ENCODE measurements at regions not wholly inside any gene's neighbourhood (a gene's known extent, or its start where the extent isn't known, plus 50 kb on each side); places are given as distances from the start of the nearest gene placed in this dataset.

GRCh38 chr13:78460176-78460575 is 143.2 kb downstream of the POU4F1 start:
- H3K4me3 ChIP-seq (ENCODE audit: low read depth, low read length), result no peak overlapping the region
- TF ChIP-seq CTCF (IDR thresholded peaks at IDR 0.05; ENCODE audit: borderline replicate concordance, insufficient read depth, low read depth, low read length), result no peak

- no peak overlapping the region for H3K4me3 ChIP-seq (ENCODE audit: low read depth, low read length)
- TF ChIP-seq CTCF (IDR thresholded peaks at IDR 0.05; ENCODE audit: borderline replicate concordance, insufficient read depth, low read depth, low read length), result no peak
Observed at GRCh38 chr13:78443839-78444238, 159.5 kb downstream of the POU4F1 start.

GRCh38 chr13:78437781-78438180 is 165.6 kb downstream of the POU4F1 start:
- no peak for TF ChIP-seq CTCF (IDR thresholded peaks at IDR 0.05; ENCODE audit: borderline replicate concordance, insufficient read depth, low read depth, low read length)
- no peak overlapping the region for H3K4me3 ChIP-seq (ENCODE audit: low read depth, low read length)

- no peak for TF ChIP-seq CTCF (IDR thresholded peaks at IDR 0.05; ENCODE audit: borderline replicate concordance, insufficient read depth, low read depth, low read length)
Observed at GRCh38 chr13:78436311-78436710, 167.0 kb downstream of the POU4F1 start.

GRCh38 chr13:78431328-78431727 is 172.0 kb downstream of the POU4F1 start:
- no peak overlapping the region for H3K4me3 ChIP-seq (ENCODE audit: low read depth, low read length)
- TF ChIP-seq CTCF (IDR thresholded peaks at IDR 0.05; ENCODE audit: borderline replicate concordance, insufficient read depth, low read depth, low read length), result no peak

More at GRCh38 chr13:78436311-78436710, 167.0 kb downstream of the POU4F1 start:
- no peak overlapping the region for H3K4me3 ChIP-seq (ENCODE audit: low read depth, low read length)

GRCh38 chr13:78430811-78431210 is 172.5 kb downstream of the POU4F1 start:
- TF ChIP-seq CTCF (IDR thresholded peaks at IDR 0.05; ENCODE audit: borderline replicate concordance, insufficient read depth, low read depth, low read length), result no peak
- H3K4me3 ChIP-seq (ENCODE audit: low read depth, low read length), result no peak overlapping the region

- no peak overlapping the region for H3K4me3 ChIP-seq (ENCODE audit: low read depth, low read length)
- no peak for TF ChIP-seq CTCF (IDR thresholded peaks at IDR 0.05; ENCODE audit: borderline replicate concordance, insufficient read depth, low read depth, low read length)
Observed at GRCh38 chr13:78430166-78430791, 173.1 kb downstream of the POU4F1 start.
